ENCODE measurements at regions not wholly inside any gene's neighbourhood (a gene's known extent, or its start where the extent isn't known, plus 50 kb on each side); places are given as distances from the start of the nearest gene placed in this dataset.

DNA sequence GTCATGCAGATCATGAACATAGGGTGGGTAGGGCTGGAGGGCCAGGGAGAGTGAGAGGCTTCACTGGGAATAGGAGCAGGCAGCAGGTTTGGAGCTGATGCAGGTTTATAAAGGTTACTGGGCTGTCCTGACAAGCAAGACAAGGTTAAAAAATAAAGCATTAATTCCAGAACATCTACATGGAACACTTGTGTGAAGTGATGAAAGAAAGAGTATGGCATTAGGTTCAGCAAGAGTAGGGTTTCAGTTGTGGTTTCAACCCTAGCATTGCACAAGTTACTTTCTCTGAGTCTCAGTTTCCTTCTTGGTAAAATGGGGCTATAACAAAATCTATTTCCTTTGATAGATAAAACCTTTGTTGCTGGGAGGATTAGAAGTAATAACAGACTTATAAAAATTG is 114.6 kb upstream of the SESN3 start:
- Mint-ChIP-seq H3K4me1 (peaks cover 12% of the 10 kb centered on the region), H3K36me3 (ENCODE audit: low read depth) (peaks cover 14% of the 10 kb centered on the region), H3K27me3 (ENCODE audit: low read depth) (no peaks in the 10 kb centered on the region), H3K4me3 (no peak overlapping the region), H3K9me3 (peaks cover 14% of the 10 kb centered on the region), H3K27ac (ENCODE audit: unreplicated experiment) (no peak overlapping the region)
- TF ChIP-seq, protein P1, sequence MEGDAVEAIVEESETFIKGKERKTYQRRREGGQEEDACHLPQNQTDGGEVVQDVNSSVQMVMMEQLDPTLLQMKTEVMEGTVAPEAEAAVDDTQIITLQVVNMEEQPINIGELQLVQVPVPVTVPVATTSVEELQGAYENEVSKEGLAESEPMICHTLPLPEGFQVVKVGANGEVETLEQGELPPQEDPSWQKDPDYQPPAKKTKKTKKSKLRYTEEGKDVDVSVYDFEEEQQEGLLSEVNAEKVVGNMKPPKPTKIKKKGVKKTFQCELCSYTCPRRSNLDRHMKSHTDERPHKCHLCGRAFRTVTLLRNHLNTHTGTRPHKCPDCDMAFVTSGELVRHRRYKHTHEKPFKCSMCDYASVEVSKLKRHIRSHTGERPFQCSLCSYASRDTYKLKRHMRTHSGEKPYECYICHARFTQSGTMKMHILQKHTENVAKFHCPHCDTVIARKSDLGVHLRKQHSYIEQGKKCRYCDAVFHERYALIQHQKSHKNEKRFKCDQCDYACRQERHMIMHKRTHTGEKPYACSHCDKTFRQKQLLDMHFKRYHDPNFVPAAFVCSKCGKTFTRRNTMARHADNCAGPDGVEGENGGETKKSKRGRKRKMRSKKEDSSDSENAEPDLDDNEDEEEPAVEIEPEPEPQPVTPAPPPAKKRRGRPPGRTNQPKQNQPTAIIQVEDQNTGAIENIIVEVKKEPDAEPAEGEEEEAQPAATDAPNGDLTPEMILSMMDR (conservative IDR thresholded peaks at IDR 0.05), result no peak
- DNase-seq (ENCODE audit: low read depth, low spot score), result no peak

DNA sequence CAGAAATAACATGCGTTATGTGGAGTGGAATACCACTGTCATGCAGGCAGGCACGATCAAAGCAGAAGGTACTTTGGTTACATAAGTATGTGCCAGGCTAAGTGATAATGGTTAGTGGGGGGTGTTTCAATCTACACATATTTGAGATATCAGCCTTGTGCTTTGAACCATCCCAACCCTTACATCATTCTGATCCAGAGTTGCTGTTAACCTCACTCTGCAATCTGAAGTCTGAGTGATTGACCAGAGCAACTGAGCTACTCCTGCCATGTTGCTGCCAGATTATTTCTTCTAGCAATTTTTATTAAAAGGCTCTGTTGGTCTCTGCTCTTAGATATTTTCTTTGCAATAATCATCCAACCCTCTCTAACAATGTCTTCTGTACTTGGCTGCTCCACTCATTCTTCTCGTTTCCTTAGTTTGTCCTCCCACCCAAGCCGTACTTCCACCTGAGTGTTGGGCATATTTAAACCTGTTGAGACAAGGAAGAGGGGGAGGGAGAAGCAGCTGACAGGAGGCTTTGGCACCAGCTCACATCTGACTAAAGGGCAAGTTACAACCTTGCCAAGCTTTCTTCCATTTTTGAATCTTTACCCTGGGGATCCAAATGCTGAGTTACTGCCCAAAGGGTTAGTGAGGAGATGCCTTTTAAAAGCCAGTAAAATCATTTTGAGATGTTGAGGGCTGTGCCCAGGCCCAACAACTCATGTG is 114.1 kb upstream of the SESN3 start:
- DNase-seq (ENCODE audit: low read depth, low spot score), result no peak
- Mint-ChIP-seq H3K36me3 (ENCODE audit: low read depth) (peaks cover 14% of the 10 kb centered on the region), H3K4me3 (no peak overlapping the region), H3K9me3 (peaks cover 14% of the 10 kb centered on the region), H3K4me1 (peaks cover 17% of the 10 kb centered on the region), H3K27ac (ENCODE audit: unreplicated experiment) (no peak overlapping the region), H3K27me3 (ENCODE audit: low read depth) (no peaks in the 10 kb centered on the region)
- TF ChIP-seq, protein P1 (conservative IDR thresholded peaks at IDR 0.05), result no peak

GRCh38 chr11:95341221-95341620 is 110.2 kb upstream of the SESN3 start:
- TF ChIP-seq, protein P1 (conservative IDR thresholded peaks at IDR 0.05), result no peak
- Mint-ChIP-seq H3K4me1 (peaks cover 20% of the 10 kb centered on the region), H3K4me3 (no peak overlapping the region), H3K9me3 (no peaks in the 10 kb centered on the region), H3K27ac (ENCODE audit: unreplicated experiment) (no peak overlapping the region), H3K27me3 (ENCODE audit: low read depth) (no peaks in the 10 kb centered on the region), H3K36me3 (ENCODE audit: low read depth) (no peaks in the 10 kb centered on the region)
- no peak for DNase-seq (ENCODE audit: low read depth, low spot score)

GRCh38 chr11:95339086-95339901 is 108.3 kb upstream of the SESN3 start:
- Mint-ChIP-seq H3K36me3 (ENCODE audit: low read depth) (no peaks in the 10 kb centered on the region), H3K27ac (ENCODE audit: unreplicated experiment) (no peak overlapping the region), H3K4me1 (peaks cover 23% of the 10 kb centered on the region), H3K27me3 (ENCODE audit: low read depth) (no peaks in the 10 kb centered on the region), H3K9me3 (peaks cover 2% of the 10 kb centered on the region), H3K4me3 (no peak overlapping the region)
- no peak for DNase-seq (ENCODE audit: low read depth, low spot score)
- TF ChIP-seq, protein P1 (conservative IDR thresholded peaks at IDR 0.05), result no peak

GRCh38 chr11:95338430-95338991 is 107.5 kb upstream of the SESN3 start:
- TF ChIP-seq, protein P1 (conservative IDR thresholded peaks at IDR 0.05), result no peak
- no peak for DNase-seq (ENCODE audit: low read depth, low spot score)
- Mint-ChIP-seq H3K27ac (ENCODE audit: unreplicated experiment) (no peak overlapping the region), H3K36me3 (ENCODE audit: low read depth) (no peaks in the 10 kb centered on the region), H3K4me3 (no peak overlapping the region), H3K27me3 (ENCODE audit: low read depth) (no peaks in the 10 kb centered on the region), H3K9me3 (peaks cover 2% of the 10 kb centered on the region), H3K4me1 (peaks cover 23% of the 10 kb centered on the region)
